ENCODE measurements at regions not wholly inside any gene's neighbourhood (a gene's known extent, or its start where the extent isn't known, plus 50 kb on each side); places are given as distances from the start of the nearest gene placed in this dataset.

- H3K9me3 Mint-ChIP-seq = peaks cover under 1 to 2% of the 10 kb centered on the region in 2 experiments; a peak in 2 of 5 replicates
- Histone ChIP-seq H3T11ph (ENCODE audit: low read length) (no peak overlapping the region), H3K23ac (ENCODE audit: insufficient read length, low read depth, low read length) (no peak overlapping the region), H4K5ac (ENCODE audit: insufficient read length, low read depth, low read length) (no peak overlapping the region), H2BK12ac (ENCODE audit: insufficient read length, low read depth, low read length) (no peak overlapping the region), H3K27me3 (ENCODE audit: insufficient read depth, low read length) (no peaks in the 10 kb centered on the region), H2BK20ac (ENCODE audit: low read depth, low read length, poor library complexity, severe bottlenecking) (no peak overlapping the region), H3K4me1 (ENCODE audit: insufficient read depth, low read length) (no peaks in the 10 kb centered on the region), H2AK5ac (ENCODE audit: insufficient read length, low read length) (no peak overlapping the region), H3K56ac (ENCODE audit: insufficient read length, low read depth, low read length) (no peak overlapping the region), H4K91ac (ENCODE audit: insufficient read length, low read depth, low read length) (no peak overlapping the region), H2BK5ac (ENCODE audit: insufficient read length, low read length) (no peak overlapping the region), H2BK120ac (ENCODE audit: low read depth, low read length, poor library complexity, severe bottlenecking) (no peak overlapping the region), H3K79me2 (ENCODE audit: insufficient read depth, low read length) (no peaks in the 10 kb centered on the region), H3K14ac (ENCODE audit: insufficient read depth, low read length) (no peak overlapping the region), H3K23me2 (ENCODE audit: insufficient read length, low read depth, low read length, poor library complexity, severe bottlenecking) (no peaks in the 10 kb centered on the region), H3K79me1 (ENCODE audit: insufficient read depth, low read depth, low read length, poor library complexity, severe bottlenecking) (no peaks in the 10 kb centered on the region), H3K4ac (ENCODE audit: low read depth, low read length) (no peak overlapping the region), H3K27ac (ENCODE audit: insufficient read length, low read depth, low read length) (no peak overlapping the region), H4K20me1 (ENCODE audit: control insufficient read depth, insufficient read depth, insufficient read length) (no peaks in the 10 kb centered on the region), H4K8ac (replicated peaks; ENCODE audit: insufficient read length, low read depth, low read length) (no peak overlapping the region), H2BK15ac (ENCODE audit: low read depth, low read length) (no peak overlapping the region), H3K9ac (ENCODE audit: extremely low read depth, insufficient read length, low read length) (no peak overlapping the region), H3K9me3 (ENCODE audit: control insufficient read depth, low read depth, low read length) (no peaks in the 10 kb centered on the region), H2AFZ (ENCODE audit: low read length) (no peak overlapping the region), H3K4me2 (ENCODE audit: insufficient read depth, insufficient read length, low read length) (no peak overlapping the region), H3K18ac (ENCODE audit: insufficient read length, low read depth, low read length) (no peak overlapping the region)
- H3K4me3 Mint-ChIP-seq = no peak overlapping the region
- no peaks in the 10 kb centered on the region for H3K27me3 Mint-ChIP-seq (ENCODE audit: low read depth)
- H3K27ac Mint-ChIP-seq = no peak overlapping the region
- H3K4me1 Mint-ChIP-seq = no peaks in the 10 kb centered on the region
- no CpG with 5 or more reads among the region's 2 CpGs for WGBS (ENCODE audit: extremely low coverage, insufficient read length, low lambda C conversion rate)
- no peak for DNase-seq
- no peaks in the 10 kb centered on the region; a peak in 2 of 7 replicates for H3K36me3 Mint-ChIP-seq (ENCODE audit: insufficient read depth in 1 of 3, low read depth in 3 of 3)
- TF ChIP-seq CTCF (conservative IDR thresholded peaks at IDR 0.05) = no peak
Measured at GRCh38 chr5:67588389-67588788, 391.8 kb upstream of the CD180 start.
